ENCODE measurements at regions not wholly inside any gene's neighbourhood (a gene's known extent, or its start where the extent isn't known, plus 50 kb on each side); places are given as distances from the start of the nearest gene placed in this dataset.
A peak's percentile ranks its signal among the peaks of the same experiment; 100 is the strongest.
"Not testable (repeated sequence)": the region's sequence is repeated elsewhere in the genome, so short reads cannot be mapped to it uniquely, and the experiment has no call there.

DNA sequence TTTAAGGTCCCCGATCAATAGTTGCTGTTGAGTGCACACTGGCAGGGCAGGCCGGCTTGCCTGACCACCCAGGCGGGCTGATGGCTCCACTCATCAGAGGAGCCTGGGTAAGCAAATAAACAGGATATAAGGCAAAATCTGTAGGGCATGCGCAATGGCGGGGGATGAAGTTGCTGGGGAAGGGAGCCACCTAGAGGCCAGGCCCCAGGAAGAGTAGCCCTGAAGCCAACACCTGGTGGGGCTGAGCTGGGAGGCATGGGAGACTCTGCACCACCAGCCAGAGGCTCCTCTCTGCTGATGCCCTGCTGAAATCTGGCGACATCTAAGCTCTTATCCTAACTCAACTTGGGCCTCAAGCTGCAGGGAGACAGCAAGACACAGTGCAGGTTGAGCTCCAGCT lies 324.3 kb downstream of the ZNF536 start:
- no peak for DNase-seq (ENCODE audit: low read depth)

DNA sequence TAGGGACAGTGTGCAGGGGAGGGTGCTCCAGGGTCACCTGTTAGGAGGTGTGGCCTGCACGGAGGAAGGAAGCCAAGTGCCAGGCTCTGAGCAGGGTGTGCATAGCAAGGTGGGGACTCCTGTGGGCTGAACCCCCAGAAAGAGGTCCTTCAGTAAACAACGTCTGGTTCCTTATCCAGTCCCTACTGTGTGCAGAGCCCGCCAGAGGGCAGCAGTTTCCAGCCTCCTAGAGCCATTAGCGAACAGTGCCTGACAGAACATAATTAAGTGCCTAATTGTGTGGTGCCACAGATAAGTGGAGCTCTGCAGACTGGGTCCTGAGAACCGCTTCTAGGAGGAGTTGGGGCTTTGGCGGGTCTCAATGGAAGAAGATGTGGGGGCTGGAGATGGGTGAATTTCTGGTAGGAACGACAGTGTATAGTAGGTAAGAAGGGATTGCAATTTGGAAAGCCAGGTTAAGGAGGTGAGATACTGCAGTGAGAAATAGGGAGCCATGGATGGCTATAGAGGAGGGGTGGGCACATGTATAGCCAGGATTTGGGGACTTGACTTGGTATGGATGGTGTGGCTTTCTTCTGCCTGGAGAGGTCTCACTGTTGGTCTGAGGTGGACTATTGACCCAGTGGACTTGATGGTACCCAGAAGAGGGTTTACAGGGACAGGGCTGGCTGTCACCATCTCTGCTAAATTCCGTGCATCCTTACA lies 323.1 kb downstream of the ZNF536 start:
- no peak for DNase-seq (ENCODE audit: low read depth)

DNA sequence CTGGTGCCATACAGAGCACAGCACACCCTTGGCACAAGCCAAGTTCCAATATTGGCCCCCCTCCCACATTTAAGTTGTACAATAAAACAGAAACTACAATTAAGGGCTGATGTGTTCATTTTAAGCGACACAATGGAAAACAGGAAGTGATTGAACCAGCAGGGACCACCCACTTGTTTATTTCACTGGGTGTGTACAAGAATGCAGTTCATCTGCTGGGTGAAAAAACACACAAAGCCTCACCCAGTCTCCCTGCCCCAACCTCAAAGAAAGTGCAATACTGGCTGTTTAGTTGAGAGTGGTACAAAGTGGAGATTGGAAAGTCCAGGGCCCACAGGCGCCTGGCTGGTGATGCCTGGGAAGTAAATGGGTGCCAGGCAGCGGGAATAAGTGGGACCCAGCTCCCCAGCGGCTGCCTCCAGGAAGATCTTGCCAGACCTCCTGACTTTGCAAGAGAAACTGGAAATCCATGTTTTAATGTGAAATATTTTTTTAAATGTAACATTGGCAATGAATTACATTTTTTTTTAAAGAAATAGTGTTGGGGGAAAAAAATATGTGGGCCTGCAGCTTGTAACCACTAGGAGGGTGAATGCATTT lies 322.1 kb downstream of the ZNF536 start:
- DNase-seq (ENCODE audit: low read depth) = no peak

DNA sequence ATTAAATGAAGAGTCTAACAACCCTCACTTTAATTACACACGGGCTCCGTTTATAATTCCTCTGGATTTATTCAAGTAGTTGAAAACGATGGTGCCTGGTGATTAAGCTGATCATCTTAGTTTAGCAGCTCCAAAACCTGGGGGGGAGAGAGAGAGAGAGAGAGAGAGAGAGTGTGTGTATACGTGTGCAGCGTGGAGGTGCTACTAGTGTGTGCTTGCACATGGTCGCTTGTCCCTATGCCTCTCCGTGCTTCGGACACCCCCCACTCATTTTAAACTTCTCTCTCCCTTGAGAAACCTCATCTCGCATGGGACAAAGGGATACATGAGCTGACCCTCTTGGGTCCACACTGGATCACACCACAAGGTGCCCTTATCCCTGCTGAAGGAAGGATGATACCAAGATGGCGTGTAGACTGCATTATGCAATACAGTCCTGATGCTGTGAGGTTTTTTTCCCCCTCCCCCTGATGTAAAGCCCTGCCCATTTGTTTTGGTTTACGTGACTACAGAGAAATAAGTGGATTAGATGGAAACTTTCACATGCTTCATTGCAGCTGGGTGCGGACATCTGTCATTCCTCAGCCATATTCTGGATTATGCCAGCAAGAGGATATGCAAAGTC lies 320.8 kb downstream of the ZNF536 start:
- DNase-seq (ENCODE audit: low read depth) = no peak

DNA sequence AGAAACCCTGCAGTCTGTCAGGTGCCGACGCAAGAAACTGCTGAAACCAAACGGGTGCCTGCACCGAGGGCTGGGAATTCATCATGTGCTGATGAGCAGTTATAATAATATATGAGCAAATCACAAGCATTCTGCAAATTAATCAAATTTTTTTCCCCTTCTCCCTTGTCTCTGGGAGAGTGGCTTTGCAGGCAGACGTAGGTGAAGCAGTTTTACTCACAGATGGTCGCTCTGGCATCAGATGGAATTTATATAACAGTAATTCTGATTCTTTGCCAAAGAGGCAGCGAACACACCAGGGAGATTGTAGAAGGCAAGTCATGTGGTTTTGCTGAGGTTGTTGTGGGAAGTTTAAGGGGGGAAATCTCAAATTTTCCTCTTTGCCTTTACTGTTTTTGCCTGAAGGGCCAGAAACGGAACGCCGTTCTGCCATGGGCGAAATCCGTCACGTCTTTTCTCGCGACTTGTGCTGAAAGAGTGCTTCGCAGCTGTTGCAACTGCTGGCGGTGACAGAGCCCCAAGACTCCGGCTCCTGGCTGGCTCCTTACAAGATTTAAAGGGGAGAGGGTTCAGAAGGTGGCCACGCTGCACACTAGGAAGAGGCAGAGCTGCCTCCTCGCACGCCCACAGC lies 320.1 kb downstream of the ZNF536 start:
- no peak for DNase-seq (ENCODE audit: low read depth)

DNA sequence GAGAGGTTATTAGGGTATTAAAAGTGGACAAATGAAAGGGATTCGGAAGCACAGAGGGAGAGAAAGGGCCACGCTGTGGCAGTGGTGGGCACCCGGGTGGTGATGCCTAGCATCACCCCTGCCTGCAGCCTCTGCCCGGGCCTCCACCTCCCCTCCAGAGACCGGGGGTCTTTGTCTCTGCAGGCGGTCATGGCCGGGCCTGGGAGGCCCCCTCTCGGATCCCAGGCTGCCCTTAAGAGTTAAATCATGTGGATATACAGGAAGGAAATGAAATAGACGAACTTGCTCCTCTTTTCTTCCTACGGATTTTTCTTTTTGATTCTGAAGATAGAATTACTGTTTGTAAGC lies 319.6 kb downstream of the ZNF536 start:
- no peak for DNase-seq (ENCODE audit: low read depth)

DNA sequence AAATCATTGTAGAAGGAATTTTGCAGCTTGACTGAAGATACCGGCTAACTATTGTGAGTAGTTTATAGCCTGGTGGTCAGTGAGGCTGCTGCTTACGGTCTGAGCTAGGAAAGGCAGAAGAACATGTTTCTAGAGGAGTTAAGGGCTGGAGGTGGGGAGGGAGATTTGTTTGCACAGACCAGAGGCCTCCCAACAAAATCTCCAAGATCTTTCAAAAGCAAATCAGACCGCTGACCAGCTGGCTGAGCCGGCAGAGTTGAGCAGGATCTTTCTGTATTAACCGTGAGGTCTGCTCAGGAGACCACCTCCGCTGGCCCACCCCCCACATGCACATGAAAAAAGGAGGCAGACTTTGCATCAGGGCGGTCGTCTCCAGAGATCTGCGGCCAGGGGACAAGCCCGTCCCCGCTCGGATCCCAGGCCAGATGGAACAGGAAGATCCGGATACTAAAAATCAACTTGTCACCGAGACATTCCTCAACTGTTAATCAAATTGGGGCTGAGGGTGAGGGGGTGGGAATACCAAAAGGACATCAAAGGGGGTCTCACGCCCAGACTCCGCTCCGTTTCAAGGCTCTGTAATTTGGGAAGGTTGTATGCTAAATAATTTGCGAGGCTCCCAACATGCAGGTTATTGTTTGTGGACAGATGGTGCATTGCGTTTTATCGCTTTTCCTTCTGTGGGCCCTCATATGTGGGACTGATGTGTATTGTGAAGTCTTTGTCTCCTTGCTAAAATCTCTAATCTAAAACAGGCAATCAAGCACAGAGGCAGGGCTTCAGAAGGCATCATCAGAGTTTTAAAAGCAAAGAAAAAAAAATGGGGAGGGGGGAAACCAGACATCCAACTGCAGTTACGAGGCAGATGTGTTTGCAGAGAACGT lies 319.0 kb downstream of the ZNF536 start:
- no peak for DNase-seq (ENCODE audit: low read depth)

DNA sequence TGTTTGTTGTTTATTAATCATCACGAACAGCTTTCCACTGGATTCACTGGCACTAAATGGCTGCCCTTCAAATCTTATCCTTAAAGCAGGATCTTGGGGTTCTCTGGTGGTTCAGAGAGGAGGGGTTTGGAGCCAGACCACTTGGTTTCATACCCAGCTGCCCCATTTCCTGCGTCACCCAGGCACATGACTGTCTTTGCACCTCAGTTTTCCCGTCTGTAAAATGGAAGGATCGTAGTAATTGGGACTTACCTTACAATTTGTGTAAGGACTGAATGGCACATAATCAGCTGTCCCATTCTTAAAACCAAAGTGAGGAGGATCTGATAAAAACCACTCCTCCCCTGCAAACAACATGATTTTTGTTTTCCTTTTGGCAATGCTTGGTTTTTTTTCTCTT lies 318.3 kb downstream of the ZNF536 start:
- no peak for DNase-seq (ENCODE audit: low read depth)

DNA sequence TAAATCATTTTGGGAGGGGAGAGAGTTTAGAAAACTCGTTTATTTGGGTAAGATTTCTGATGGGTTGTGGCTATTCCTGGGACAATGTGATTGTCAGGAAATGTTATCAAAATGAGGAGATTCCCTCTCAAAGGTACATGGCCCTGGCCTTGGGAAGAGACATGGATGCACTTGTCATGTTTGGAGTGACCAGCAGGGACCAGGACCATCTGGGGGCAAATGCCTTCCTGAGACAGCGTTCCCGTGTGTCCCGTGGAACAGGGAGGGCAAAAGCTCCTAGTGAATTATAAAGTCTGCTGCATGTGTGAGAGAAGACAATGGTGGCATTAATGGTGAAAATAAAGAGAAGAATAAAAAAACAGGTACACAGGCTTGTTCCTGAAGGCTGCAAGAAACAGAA lies 317.3 kb downstream of the ZNF536 start:
- DNase-seq (ENCODE audit: low read depth) = no peak

DNA sequence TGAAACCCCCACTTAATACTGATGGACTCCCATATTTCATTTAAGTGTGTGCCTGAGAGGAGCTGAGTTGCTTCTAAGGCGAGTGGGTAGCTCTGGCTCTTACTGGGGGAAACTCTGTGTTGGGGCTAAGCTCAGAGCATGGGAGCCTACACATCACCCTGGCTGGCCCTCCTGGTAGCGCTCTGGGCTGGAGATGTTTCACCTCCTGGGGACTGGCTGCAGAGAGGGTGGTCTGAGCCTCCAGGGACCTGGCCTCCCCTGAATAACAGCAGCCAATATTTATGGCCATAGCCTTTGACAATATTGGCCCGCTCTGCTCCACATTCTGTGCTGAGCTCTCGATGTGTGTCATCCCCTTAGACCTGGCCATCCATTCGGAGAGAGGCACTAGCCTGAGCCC lies 316.5 kb downstream of the ZNF536 start:
- DNase-seq (ENCODE audit: low read depth) = no peak

DNA sequence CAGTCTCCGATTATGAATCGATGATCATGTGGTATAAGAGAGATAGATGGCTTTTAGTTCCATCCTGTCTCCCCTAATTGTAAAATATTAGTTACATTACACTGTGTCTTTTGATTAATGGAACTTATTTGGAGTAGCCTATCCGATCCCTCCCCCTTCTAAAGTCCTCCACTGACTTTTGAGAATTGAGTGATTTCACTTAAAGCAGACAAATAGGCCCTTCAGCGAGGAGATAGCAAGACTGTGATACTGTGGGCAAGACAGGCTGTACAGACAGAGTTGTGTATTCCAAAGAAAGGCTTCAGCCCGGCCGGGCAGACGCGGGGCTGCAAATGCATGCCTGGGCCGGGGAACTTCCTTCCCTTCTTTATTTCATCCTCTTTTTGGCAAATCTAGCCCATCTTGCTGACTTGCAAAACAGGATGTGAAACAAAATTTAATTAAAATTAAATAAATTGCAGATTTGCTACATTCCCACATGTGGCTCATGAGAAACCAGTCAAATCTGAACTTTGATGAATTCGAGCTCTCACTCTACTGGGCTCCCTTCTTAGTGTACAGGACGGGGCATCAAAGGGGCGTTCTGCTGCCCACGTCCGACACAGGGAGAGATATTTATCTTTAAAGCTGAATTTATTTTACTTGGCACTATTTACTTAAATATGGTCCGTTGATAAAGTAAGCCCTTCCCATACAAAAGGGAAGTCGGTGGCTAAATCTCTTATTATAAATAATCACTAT lies 314.8 kb downstream of the ZNF536 start:
- no peak for DNase-seq (ENCODE audit: low read depth)

DNA sequence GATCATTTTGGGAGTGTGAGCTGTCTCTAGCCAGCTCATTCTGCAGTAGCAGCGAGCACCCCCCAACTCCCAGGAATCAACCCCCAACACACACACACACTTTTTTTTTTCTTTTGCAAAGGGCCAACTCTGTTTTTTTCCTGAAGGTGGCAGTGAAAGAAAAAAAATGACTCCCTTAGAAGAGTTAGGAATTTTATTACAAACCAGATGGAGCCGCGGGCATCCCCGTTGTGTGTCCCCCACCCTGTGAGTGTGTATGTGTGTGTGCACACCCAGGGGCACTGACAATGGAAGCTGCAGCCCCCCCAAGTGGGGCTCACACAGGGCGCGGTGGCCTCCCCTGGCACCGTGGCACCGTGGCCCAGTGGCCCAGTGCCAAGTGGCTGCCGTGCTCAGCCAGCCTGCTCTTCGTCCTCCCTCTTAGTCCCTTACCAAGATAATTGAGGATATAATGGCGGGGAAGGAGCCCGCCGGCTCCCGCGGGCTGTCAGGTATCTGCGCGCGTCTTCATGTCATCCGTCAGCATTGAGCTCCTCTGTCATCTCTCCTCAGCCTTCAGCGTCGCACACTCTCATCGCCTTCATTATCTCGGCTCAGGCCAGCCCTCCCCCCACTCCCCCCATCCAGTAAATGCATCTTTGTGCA lies 314.1 kb downstream of the ZNF536 start:
- DNase-seq (ENCODE audit: low read depth) = no peak

DNA sequence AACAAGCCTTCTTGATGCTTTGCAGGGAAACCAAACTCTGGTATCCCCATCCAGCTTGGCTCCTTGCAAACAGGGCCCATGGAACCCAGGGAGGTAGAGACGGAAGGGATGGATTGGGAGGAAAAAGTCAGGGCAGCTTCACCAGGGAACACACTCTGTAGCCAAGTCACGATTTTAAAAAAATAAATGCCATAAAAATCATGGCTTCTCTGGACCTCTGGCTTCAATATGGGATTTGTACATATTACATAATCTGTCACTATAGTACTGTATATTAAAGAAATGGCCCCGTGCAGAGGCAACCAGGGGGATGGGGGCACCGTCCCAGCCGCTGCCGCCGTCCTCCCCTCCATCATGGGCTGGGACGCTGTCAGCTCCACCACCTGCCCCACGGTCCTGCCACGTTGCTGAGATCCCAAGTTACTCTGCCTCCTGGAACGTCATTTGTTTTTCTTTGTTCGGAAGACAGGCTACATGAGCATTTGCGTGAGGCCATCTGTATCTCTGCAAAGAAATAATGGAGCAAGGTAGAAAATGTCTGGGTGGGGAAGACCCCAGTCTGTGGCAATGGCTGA lies 313.3 kb downstream of the ZNF536 start:
- DNase-seq (ENCODE audit: low read depth) = no peak

DNA sequence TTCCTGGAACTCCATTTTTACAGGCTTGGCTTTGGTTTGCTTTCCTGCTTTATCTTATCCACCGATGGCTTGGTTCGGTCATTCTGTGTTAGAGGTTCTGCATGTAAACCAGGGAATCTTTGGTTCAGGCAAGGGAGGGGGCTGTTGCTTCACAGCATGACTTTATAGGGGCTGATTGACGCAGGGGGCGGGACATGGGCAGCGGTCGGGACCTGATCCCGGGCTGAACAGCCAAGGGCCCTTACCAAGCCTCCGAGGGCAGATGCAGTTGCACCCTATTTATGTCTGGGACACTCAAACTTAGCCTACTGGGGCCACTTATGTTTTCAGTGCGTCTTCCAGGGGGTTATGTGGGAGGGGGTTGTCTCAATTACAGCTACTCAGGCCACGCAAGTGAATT lies 312.4 kb downstream of the ZNF536 start:
- no peak for DNase-seq (ENCODE audit: low read depth)

DNA sequence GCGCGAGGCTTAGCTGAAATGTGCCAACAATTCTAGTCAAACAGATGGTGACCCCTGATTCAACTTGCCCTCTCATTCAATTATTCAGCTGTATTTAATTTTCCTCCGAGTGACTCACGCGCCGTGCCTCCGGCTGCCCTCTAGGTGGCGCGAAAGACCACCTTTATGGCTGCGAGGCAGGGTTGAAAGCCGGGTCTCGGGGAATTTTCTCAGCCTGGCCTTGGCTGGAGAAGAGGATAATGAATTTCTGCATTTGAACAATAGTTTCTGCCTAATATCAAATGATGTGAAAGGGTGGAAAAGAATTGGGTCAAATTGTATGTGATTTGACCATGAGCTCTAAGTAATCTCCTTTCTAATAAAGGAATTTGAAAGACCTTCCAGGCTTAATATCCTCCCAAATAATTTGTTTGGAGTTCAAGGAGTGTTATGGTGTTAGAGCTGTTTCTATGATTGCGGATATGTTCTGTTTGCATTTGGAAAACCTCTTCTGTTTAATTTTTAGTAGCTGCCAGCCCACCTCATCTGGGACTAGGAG lies 310.9 kb downstream of the ZNF536 start:
- DNase-seq (ENCODE audit: low read depth) = peak; percentile 27

DNA sequence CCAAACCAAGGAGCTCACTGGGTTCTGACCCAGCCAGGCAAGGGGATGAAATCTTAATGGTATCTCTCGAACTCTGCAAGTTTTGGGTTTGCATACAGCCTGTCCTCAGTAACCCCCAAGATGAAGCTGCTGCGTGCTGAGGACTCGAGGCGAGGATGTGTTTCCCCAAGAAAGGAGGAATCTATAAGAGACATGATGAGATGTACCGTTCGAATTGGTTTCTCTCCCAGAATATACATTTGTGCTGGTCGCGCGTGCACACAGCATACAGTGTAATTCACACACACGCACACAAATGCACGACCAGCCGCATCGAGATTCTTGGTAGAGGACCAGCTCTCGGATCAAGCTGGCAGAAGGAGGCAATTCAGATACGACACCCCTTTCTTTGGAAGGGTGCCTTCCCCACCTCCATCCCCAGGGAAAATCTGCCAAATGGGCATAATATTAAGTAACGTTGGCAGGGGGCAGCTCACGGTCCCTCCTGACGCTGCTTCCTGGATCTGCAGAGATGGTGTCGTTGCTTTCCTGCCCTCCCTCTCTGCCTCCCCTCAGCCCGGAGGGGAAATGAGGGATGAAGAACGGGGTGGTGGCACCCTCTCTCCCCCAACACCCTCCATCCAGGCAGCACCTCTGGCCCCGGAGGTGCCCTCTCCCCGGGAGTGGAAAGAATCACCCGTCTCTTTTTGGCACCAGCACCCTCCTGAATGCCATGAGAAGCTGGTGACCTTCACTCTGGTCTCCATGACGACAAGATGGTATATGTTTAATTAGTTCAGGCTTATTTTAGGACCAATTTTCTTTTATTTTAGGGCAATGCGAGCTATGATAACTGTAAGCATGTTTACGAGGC lies 310.2 kb downstream of the ZNF536 start:
- no peak for DNase-seq (ENCODE audit: low read depth)

DNA sequence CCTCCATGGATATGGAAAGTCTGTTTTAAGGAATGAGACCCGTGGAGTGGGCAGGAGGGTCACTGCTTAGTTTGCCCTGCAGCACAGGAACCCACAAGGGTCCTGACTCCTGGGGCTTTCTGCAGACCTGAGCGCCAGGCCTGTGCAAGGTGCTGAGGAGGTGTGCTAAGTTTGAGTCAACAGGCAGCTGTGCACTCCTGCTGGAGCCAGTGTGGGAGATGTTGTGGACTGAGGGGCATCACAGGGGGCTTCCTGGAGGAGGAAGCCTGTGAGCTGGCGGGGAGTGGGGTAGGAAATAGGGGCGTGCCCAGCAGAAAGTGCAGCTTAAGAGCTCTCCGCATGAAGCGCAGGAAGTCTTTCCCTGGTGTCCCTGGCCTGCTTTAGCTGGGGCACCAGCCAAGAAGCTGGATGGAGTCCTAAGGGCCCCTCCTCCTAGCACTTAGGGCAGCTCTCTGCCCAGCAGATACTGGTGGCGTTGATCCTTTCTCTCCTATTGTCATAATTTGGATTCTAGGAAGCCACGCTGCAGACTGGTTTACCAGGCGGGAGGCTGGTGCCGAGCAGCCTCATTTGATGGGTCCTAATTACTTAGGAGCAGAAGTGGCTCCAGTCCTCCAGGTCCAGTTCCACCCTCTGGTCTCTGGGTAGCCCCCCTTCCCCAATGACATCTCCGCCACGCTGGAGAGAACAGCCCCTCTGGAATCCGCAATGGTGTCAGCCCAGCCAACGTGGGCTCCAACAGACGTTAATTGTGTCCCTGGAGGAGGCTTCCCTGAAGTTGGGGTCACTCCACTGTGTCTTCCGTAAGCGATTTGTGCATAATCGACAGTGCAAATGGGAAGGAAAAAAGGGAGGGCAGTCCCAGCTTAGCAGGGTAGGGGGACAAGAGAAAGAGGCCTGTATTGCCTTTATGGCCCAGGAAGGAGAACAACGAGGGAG lies 309.2 kb downstream of the ZNF536 start:
- DNase-seq (ENCODE audit: low read depth) = no peak

DNA sequence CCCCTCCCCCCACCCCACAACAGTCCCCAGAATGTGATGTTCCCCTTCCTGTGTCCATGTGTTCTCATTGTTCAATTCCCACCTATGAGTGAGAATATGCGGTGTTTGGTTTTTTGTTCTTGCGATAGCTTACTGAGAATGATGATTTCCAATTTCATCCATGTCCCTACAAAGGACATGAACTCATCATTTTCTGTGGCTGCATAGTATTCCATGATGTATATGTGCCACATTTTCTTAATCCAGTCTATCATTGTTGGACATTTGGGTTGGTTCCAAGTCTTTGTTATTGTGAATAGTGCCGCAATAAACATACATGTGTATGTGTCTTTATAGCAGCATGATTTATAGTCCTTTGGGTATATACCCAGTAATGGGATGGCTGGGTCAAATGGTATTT lies 308.2 kb downstream of the ZNF536 start:
- not testable (repeated sequence) for DNase-seq (ENCODE audit: low read depth)

Data from stimulated activated CD8-positive, alpha-beta memory T cell treated with anti-CD3 and anti-CD28 coated beads, Interleukin-15, amount 100 ng/mL, for 24 hours (primary cell).